Esophagus squamous epithelium (tissue), 4 donors: ENCODE measurements at regions not wholly inside any gene's neighbourhood (a gene's known extent, or its start where the extent isn't known, plus 50 kb on each side); places are given as distances from the start of the nearest gene placed in this dataset.

Experiments
- POLR2A ChIP-seq, 4 donors: fragments of 450-650 bp; IDR thresholded peaks; one replicate each; pipeline ENCODE4 v1.6.1; 2017; ENCODE audit warnings: antibody characterized with exemption in 4 of 4, mild to moderate bottlenecking in 4 of 4, moderate library complexity in 3 of 4
- TF ChIP-seq, protein P1 (sequence below), 6 experiments: fragments of 450-650 bp in 4 of 6; fragments of 200-600 bp in 2 of 6; sonication (generic) in 2 of 6; IDR thresholded peaks; one replicate each; pipeline ENCODE4 v1.5.1; 2016 to 2019; ENCODE audit warnings: antibody characterized with exemption in 6 of 6, mild to moderate bottlenecking in 4 of 6, moderate library complexity in 4 of 6

DNA sequence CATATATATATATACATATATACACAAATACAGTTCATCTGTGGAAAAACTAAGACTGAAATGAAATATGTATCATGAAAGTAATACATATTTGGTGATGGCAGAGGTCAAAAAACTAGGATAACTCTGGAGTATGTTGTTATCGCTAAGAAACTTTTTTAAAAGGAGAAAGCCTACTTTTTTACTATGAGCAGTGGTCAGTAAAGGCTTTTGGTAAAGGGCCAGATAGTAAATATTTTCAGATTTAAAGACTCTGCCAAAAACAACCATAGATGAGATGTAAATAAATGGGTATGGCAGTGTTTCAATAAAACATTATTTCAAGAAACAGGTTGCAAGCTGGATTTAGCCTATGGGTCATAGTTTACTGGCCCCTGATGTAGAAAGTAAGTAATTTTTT is 93.8 kb upstream of the TGFBR2 start:
- TF ChIP-seq, protein P1, sequence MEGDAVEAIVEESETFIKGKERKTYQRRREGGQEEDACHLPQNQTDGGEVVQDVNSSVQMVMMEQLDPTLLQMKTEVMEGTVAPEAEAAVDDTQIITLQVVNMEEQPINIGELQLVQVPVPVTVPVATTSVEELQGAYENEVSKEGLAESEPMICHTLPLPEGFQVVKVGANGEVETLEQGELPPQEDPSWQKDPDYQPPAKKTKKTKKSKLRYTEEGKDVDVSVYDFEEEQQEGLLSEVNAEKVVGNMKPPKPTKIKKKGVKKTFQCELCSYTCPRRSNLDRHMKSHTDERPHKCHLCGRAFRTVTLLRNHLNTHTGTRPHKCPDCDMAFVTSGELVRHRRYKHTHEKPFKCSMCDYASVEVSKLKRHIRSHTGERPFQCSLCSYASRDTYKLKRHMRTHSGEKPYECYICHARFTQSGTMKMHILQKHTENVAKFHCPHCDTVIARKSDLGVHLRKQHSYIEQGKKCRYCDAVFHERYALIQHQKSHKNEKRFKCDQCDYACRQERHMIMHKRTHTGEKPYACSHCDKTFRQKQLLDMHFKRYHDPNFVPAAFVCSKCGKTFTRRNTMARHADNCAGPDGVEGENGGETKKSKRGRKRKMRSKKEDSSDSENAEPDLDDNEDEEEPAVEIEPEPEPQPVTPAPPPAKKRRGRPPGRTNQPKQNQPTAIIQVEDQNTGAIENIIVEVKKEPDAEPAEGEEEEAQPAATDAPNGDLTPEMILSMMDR (IDR thresholded peaks at IDR 0.05) = no peak
- no peak for TF ChIP-seq POLR2A (IDR thresholded peaks at IDR 0.05)
